ENCODE measurements at regions not wholly inside any gene's neighbourhood (a gene's known extent, or its start where the extent isn't known, plus 50 kb on each side); places are given as distances from the start of the nearest gene placed in this dataset.

- Histone ChIP-seq H3K27ac (ENCODE audit: low read length) (no peak overlapping the region), H3K4me1 (ENCODE audit: insufficient read depth, low read length) (0 out of 2 replicates have a peak, but pooled peaks cover 6% of the 10 kb centered on the region), H3K4me3 (ENCODE audit: low read length) (no peak overlapping the region), H3K9me3 (ENCODE audit: low read length) (no peaks in the 10 kb centered on the region), H4K20me1 (ENCODE audit: low read length) (no peaks in the 10 kb centered on the region), H3K36me3 (ENCODE audit: low read depth, low read length) (no peaks in the 10 kb centered on the region), H3K9me2 (replicated peaks; ENCODE audit: low read length) (no peaks in the 10 kb centered on the region), H3F3A (ENCODE audit: low read length, unreplicated experiment) (no peaks in the 10 kb centered on the region), H3K9ac (ENCODE audit: low read length) (no peak overlapping the region), H2AFZ (ENCODE audit: low read length) (no peak overlapping the region), H3K4me2 (ENCODE audit: low read length) (no peak overlapping the region), H3K27me3 (ENCODE audit: low read length) (no peaks in the 10 kb centered on the region), H3K79me2 (ENCODE audit: low read length) (no peaks in the 10 kb centered on the region)
- TF ChIP-seq EZH2phosphoT487 (IDR thresholded peaks at IDR 0.05; ENCODE audit: borderline replicate concordance, low read length) (no peak), EZH2 (IDR thresholded peaks at IDR 0.05; ENCODE audit: low read length, unreplicated experiment) (no peak)
- TF ChIP-seq, protein P1, sequence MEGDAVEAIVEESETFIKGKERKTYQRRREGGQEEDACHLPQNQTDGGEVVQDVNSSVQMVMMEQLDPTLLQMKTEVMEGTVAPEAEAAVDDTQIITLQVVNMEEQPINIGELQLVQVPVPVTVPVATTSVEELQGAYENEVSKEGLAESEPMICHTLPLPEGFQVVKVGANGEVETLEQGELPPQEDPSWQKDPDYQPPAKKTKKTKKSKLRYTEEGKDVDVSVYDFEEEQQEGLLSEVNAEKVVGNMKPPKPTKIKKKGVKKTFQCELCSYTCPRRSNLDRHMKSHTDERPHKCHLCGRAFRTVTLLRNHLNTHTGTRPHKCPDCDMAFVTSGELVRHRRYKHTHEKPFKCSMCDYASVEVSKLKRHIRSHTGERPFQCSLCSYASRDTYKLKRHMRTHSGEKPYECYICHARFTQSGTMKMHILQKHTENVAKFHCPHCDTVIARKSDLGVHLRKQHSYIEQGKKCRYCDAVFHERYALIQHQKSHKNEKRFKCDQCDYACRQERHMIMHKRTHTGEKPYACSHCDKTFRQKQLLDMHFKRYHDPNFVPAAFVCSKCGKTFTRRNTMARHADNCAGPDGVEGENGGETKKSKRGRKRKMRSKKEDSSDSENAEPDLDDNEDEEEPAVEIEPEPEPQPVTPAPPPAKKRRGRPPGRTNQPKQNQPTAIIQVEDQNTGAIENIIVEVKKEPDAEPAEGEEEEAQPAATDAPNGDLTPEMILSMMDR (conservative IDR thresholded peaks at IDR 0.05; ENCODE audit: low read depth, low read length), result no peak
- ChIA-PET POLR2A (ENCODE audit: unreplicated experiment) (no interaction called here), CTCF (no interaction called here)
- no peak for ATAC-seq
- BruUV-seq (replicated peaks), result no TSS peak
- intact Hi-C loops (cut with micrococcal nuclease), result loop anchor here (10.0 kb wide), 1 partner anchor 143 kb away; no protein-coding TSS in a partner anchor
- DNase-seq, result no peak
Observed at GRCh38 chr3:94937980-94938379, 875.1 kb downstream of the NSUN3 start.

DNA sequence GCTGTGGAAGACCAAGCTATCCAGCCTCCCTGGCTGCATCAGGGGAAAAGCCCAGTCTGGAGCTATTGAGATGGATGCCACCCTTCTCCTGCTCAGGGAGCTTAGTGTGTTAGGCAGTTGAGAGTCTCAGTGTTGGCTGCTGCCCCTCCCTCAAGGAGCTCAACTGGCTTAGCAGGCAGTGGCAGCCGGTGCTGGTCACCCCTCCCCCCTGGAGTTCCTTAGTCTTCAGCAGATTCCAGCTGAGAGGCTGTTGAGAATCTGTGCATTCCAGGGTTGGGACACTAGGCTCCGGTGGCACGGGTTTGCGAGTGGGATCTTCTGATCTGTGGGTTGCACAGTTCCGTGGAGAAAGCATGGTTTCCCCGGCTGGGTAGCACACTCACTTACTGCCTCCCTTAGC, 883.8 kb downstream of the NSUN3 start:
- ATAC-seq (no peak), DNase-seq (no peak)
- Histone ChIP-seq H3K27ac (ENCODE audit: low read length) (no peak overlapping the region), H3K4me2 (ENCODE audit: low read length) (no peak overlapping the region), H3K79me2 (ENCODE audit: low read length) (no peaks in the 10 kb centered on the region), H3K9me2 (replicated peaks; ENCODE audit: low read length) (no peaks in the 10 kb centered on the region), H4K20me1 (ENCODE audit: low read length) (no peaks in the 10 kb centered on the region), H3F3A (ENCODE audit: low read length, unreplicated experiment) (no peaks in the 10 kb centered on the region), H3K9me3 (ENCODE audit: low read length) (0 out of 2 replicates have a peak, but pooled peaks cover 5% of the 10 kb centered on the region), H3K4me3 (ENCODE audit: low read length) (no peak overlapping the region), H3K9ac (ENCODE audit: low read length) (no peak overlapping the region), H3K4me1 (ENCODE audit: insufficient read depth, low read length) (no peaks in the 10 kb centered on the region), H3K36me3 (ENCODE audit: low read depth, low read length) (no peaks in the 10 kb centered on the region), H3K27me3 (ENCODE audit: low read length) (no peaks in the 10 kb centered on the region), H2AFZ (ENCODE audit: low read length) (no peak overlapping the region)
- TF ChIP-seq, protein P1 (conservative IDR thresholded peaks at IDR 0.05; ENCODE audit: low read depth, low read length), result no peak
- TF ChIP-seq EZH2 (IDR thresholded peaks at IDR 0.05; ENCODE audit: low read length, unreplicated experiment) (no peak), EZH2phosphoT487 (IDR thresholded peaks at IDR 0.05; ENCODE audit: borderline replicate concordance, low read length) (no peak)
- BruUV-seq (replicated peaks), result no TSS peak
- intact Hi-C loops (cut with micrococcal nuclease), result no loop called here
- CTCF ChIA-PET, result no interaction called here
- POLR2A ChIA-PET (ENCODE audit: unreplicated experiment), result no interaction called here

GRCh38 chr3:94961423-94962100, 898.7 kb downstream of the NSUN3 start:
- DNase-seq (peak; percentile 60), ATAC-seq (no peak)
- intact Hi-C loops (cut with micrococcal nuclease), result no loop called here
- Histone ChIP-seq H3F3A (ENCODE audit: low read length, unreplicated experiment) (no peaks in the 10 kb centered on the region), H4K20me1 (ENCODE audit: low read length) (no peaks in the 10 kb centered on the region), H3K27me3 (ENCODE audit: low read length) (no peaks in the 10 kb centered on the region), H3K27ac (ENCODE audit: low read length) (no peak overlapping the region), H3K36me3 (ENCODE audit: low read depth, low read length) (no peaks in the 10 kb centered on the region), H2AFZ (ENCODE audit: low read length) (0 out of 2 replicates have a peak overlapping the region, but pooled peaks have one; percentile 3), H3K79me2 (ENCODE audit: low read length) (no peaks in the 10 kb centered on the region), H3K4me3 (ENCODE audit: low read length) (no peak overlapping the region), H3K9me2 (replicated peaks; ENCODE audit: low read length) (no peaks in the 10 kb centered on the region), H3K9ac (ENCODE audit: low read length) (no peak overlapping the region), H3K9me3 (ENCODE audit: low read length) (no peaks in the 10 kb centered on the region), H3K4me2 (ENCODE audit: low read length) (no peak overlapping the region), H3K4me1 (ENCODE audit: insufficient read depth, low read length) (0 out of 2 replicates have a peak, but pooled peaks cover 3% of the 10 kb centered on the region)
- ChIA-PET POLR2A (ENCODE audit: unreplicated experiment) (no interaction called here), CTCF (no interaction called here)
- TF ChIP-seq EZH2phosphoT487 (IDR thresholded peaks at IDR 0.05; ENCODE audit: borderline replicate concordance, low read length), result no peak
- TF ChIP-seq, protein P1 (conservative IDR thresholded peaks at IDR 0.05; ENCODE audit: low read depth, low read length), result no peak
- no peak for TF ChIP-seq EZH2 (IDR thresholded peaks at IDR 0.05; ENCODE audit: low read length, unreplicated experiment)
- no TSS peak for BruUV-seq (replicated peaks)

Measured in PC-3 (cell line).